ENCODE measurements at regions not wholly inside any gene's neighbourhood (a gene's known extent, or its start where the extent isn't known, plus 50 kb on each side); places are given as distances from the start of the nearest gene placed in this dataset.

GRCh38 chr15:53847745-53848144, 88.3 kb upstream of the WDR72 start:
- TF ChIP-seq, protein P1, sequence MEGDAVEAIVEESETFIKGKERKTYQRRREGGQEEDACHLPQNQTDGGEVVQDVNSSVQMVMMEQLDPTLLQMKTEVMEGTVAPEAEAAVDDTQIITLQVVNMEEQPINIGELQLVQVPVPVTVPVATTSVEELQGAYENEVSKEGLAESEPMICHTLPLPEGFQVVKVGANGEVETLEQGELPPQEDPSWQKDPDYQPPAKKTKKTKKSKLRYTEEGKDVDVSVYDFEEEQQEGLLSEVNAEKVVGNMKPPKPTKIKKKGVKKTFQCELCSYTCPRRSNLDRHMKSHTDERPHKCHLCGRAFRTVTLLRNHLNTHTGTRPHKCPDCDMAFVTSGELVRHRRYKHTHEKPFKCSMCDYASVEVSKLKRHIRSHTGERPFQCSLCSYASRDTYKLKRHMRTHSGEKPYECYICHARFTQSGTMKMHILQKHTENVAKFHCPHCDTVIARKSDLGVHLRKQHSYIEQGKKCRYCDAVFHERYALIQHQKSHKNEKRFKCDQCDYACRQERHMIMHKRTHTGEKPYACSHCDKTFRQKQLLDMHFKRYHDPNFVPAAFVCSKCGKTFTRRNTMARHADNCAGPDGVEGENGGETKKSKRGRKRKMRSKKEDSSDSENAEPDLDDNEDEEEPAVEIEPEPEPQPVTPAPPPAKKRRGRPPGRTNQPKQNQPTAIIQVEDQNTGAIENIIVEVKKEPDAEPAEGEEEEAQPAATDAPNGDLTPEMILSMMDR (IDR thresholded peaks at IDR 0.05) = no peak
- TF ChIP-seq POLR2A (IDR thresholded peaks at IDR 0.05) = no peak

All from stomach (tissue), 4 donors.